Amygdala (tissue), 56 donors: ENCODE measurements at regions not wholly inside any gene's neighbourhood (a gene's known extent, or its start where the extent isn't known, plus 50 kb on each side); places are given as distances from the start of the nearest gene placed in this dataset.

Experiments
- DNase-seq, 56 donors: peaks; one replicate each; lab custom pipeline; 2025; lab: John Stamatoyannopoulos, UW

GRCh38 chr1:117796226-117796625 lies 133.2 kb downstream of the GDAP2 start:
- DNase-seq: no peak

- no peak for DNase-seq
These were observed 130.9 kb downstream of the GDAP2 start for GRCh38 chr1:117798550-117798949.

GRCh38 chr1:117802531-117803257 lies 126.7 kb downstream of the GDAP2 start:
- no peak for DNase-seq

GRCh38 chr1:117803318-117803717 lies 126.1 kb downstream of the GDAP2 start:
- DNase-seq: no peak

- DNase-seq: no peak
These were observed 119.7 kb downstream of the GDAP2 start for GRCh38 chr1:117809764-117810163.

- DNase-seq: no peak
These were observed 118.9 kb downstream of the GDAP2 start for GRCh38 chr1:117810553-117810952.

GRCh38 chr1:117812869-117813511 lies 116.4 kb downstream of the GDAP2 start:
- DNase-seq: no peak
